ENCODE measurements at regions not wholly inside any gene's neighbourhood (a gene's known extent, or its start where the extent isn't known, plus 50 kb on each side); places are given as distances from the start of the nearest gene placed in this dataset.

DNA sequence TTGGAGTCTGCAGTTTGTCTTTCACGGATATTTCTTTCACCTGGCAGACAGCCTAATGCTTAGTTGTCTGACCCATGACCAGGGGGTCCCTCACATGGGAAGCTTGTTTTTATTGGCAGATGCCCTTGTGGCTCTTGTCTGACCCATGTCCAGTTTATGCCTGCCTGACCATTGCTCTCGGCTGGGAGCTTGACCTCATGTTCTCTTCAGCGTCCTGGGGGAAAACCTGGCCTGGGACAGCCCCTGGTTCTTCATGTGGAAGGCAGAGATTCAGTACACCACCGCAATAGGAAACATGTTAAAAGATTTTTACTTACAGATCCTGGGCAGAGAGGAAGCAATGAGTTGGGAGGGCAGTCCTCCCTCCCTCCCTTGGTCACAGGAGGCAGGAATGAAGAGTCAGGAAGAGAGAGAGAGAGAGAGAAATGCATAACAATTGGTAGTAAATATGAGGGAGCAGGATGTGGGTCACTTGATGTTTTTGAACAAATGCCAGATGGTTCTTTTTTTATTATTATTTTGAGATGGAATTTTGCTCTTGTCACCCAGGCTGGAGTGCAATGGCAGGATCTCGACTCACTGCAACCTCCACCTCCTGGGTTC is 302.7 kb upstream of the MYOCD start:
- Mint-ChIP-seq H3K9me3 (peaks cover 10% of the 10 kb centered on the region), H3K27me3 (no peaks in the 10 kb centered on the region), H3K4me3 (no peak overlapping the region), H3K27ac (no peak overlapping the region), H3K36me3 (peaks cover 5% of the 10 kb centered on the region), H3K4me1 (ENCODE audit: low read depth in 2 of 2) (no peaks in the 10 kb centered on the region)
- DNase-seq (ENCODE audit: low spot score), result no peak
- no peak for ATAC-seq

DNA sequence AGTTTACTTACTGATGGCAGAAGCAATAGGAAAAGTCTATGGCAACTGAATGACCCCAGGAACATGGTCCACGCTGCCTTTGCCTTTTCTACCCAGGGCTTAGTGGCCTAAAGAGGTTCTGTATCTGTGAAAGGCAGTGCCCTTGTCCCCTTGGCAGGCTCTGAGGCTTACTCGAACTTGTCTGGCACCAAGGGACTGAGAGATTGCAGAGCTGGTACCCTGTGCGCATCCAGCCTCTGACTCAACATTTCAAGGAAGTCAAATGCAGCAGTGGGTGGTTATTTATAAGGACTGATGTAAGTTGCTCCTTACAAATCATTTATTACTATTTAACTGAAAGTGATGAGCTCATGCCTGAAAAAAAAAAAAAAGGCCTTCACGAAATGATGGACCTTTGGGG is 299.9 kb upstream of the MYOCD start:
- peaks cover 5% of the 10 kb centered on the region for H3K36me3 Mint-ChIP-seq
- DNase-seq (ENCODE audit: low spot score) (no peak), ATAC-seq (no peak)
- H3K4me1 Mint-ChIP-seq (ENCODE audit: low read depth in 2 of 2), result no peaks in the 10 kb centered on the region
- no peak overlapping the region for H3K4me3 Mint-ChIP-seq
- no peaks in the 10 kb centered on the region for H3K27me3 Mint-ChIP-seq
- peaks cover 12% of the 10 kb centered on the region for H3K9me3 Mint-ChIP-seq
- no peak overlapping the region for H3K27ac Mint-ChIP-seq

DNA sequence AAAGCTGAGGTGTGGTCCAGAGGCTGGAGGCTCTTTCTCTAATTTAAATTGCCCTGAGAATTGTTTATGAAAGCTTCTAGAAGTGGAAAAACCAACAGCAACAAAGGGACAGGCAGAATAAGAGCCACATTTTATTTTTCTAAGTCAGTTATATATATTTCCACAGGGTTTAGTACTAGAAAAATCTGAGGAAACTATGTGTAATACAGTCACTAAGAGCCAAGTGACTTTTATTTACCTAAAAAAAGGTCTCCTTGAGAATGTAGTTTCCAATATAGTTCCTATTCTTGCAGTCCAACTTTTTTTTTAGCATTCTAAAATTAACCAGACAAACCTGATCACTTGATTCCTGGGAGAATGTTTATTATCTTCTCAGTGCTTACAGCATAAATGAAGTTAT is 296.6 kb upstream of the MYOCD start:
- no peak for DNase-seq (ENCODE audit: low spot score)
- Mint-ChIP-seq H3K36me3 (peaks cover 1% of the 10 kb centered on the region), H3K4me3 (no peak overlapping the region), H3K27me3 (no peaks in the 10 kb centered on the region), H3K27ac (no peak overlapping the region), H3K9me3 (peaks cover 17% of the 10 kb centered on the region), H3K4me1 (ENCODE audit: low read depth in 2 of 2) (no peaks in the 10 kb centered on the region)
- ATAC-seq, result no peak

DNA sequence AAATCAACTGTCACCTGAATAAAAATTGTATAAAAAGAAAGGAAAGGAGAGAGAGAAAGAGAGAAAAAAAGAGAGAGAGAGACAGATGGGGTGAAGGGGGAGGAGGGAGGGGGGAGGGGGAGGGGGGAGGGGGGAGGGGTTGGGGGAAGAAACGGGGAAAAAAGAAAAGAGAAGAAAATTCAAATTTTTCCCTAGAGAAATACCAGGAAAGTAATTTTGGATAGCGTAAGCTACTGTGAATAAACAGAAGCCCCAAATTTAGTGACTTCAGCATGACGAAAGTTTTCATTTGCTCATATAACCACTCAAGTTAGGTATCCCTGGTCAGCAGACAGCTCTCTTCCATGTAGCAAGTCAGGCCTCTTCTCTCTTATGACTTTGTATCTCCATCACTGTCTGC is 289.4 kb upstream of the MYOCD start:
- Mint-ChIP-seq H3K27me3 (no peaks in the 10 kb centered on the region), H3K9me3 (peaks cover 17% of the 10 kb centered on the region), H3K4me3 (no peak overlapping the region), H3K36me3 (no peaks in the 10 kb centered on the region), H3K4me1 (ENCODE audit: low read depth in 2 of 2) (no peaks in the 10 kb centered on the region), H3K27ac (no peak overlapping the region)
- no peak for ATAC-seq
- DNase-seq (ENCODE audit: low spot score), result no peak

DNA sequence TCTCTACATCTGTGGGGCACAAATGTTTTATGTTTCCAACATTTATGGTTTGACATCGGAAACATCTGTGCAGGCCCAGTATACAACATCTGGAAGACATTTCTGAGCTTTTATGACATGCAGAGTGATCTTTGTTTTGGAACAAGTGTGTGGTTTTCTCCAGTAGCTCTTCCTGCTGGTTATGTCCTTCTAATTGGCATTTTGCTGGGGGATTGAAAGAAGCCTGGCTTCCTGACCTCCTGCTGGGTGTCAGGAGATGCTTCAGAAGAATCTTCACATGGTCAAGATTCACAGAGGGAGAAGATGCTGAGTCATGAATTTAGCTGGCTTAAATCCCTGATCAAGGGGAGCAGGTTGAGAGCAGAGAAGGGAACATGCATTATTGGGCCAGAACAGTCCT is 279.5 kb upstream of the MYOCD start:
- ATAC-seq (no peak), DNase-seq (ENCODE audit: low spot score) (no peak)
- Mint-ChIP-seq H3K27ac (no peak overlapping the region), H3K9me3 (peaks cover 3% of the 10 kb centered on the region), H3K4me1 (ENCODE audit: low read depth in 2 of 2) (no peaks in the 10 kb centered on the region), H3K27me3 (no peaks in the 10 kb centered on the region), H3K36me3 (no peaks in the 10 kb centered on the region), H3K4me3 (no peak overlapping the region)

DNA sequence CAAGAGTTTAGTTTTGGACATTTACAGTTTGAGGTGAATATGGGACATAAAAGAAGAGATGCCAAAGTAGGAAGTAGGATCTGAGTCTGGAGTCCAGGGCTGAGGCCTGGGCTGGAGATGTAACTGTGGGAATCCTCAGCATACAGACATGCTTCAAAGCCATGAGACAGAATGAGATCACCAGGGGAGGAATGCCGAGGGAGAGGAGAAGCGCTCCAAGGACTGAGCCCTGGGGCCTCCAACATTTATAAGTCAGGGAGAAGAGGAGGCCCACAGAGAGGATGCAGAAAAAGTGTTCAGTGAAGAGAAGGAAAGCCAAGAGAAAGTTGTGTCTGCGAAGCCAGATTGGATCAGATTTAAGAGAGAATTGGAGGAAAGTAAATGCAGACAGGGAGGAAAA is 277.5 kb upstream of the MYOCD start:
- H3K27ac Mint-ChIP-seq, result no peak overlapping the region
- no peaks in the 10 kb centered on the region for H3K36me3 Mint-ChIP-seq
- no peak for ATAC-seq
- no peak overlapping the region for H3K4me3 Mint-ChIP-seq
- H3K4me1 Mint-ChIP-seq (ENCODE audit: low read depth in 2 of 2), result no peaks in the 10 kb centered on the region
- no peaks in the 10 kb centered on the region for H3K27me3 Mint-ChIP-seq
- no peak for DNase-seq (ENCODE audit: low spot score)
- H3K9me3 Mint-ChIP-seq, result no peaks in the 10 kb centered on the region

DNA sequence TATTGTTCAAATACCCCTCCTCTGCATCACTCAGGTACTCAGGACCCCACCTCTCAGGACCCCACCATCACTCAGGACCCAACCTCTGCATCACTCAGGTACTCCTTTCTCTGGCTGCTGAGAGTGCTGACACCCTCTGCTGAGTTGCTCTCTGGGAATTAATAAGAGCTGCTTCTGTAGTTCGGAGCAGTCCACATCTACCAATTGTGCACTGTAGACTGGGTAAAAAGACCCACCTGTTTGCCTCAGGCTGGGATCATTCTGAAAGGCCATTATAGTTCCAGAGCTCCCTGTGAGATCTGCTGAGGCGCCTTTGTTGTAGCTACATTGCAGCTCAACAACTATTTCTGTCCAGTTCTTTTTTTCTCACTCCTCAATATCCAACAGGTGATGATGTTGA is 276.3 kb upstream of the MYOCD start:
- no peak overlapping the region for H3K27ac Mint-ChIP-seq
- ATAC-seq, result no peak
- H3K4me3 Mint-ChIP-seq, result no peak overlapping the region
- H3K36me3 Mint-ChIP-seq, result no peaks in the 10 kb centered on the region
- no peaks in the 10 kb centered on the region for H3K4me1 Mint-ChIP-seq (ENCODE audit: low read depth in 2 of 2)
- DNase-seq (ENCODE audit: low spot score), result no peak
- H3K9me3 Mint-ChIP-seq, result peaks cover 4% of the 10 kb centered on the region
- no peaks in the 10 kb centered on the region for H3K27me3 Mint-ChIP-seq

DNA sequence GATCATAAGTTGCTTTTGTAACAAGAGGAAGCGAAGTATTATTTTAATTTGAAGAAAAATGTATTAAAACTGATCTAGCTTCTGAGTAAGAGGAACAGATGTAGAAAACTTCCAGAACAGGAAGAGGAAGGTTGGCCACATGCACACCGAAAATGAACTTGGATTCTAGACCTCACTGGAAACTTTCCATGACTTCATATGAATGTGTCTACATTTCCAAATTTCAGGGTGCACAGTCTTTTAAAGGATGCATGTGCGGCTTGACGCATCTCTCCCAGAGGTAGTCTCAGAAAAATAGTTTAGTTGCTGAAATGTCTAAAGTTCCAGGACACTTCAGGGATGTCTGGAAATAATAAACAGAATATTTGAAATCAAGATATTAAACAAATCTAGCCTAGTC is 275.1 kb upstream of the MYOCD start:
- Mint-ChIP-seq H3K9me3 (peaks cover 4% of the 10 kb centered on the region), H3K27ac (no peak overlapping the region), H3K36me3 (no peaks in the 10 kb centered on the region), H3K27me3 (no peaks in the 10 kb centered on the region), H3K4me3 (no peak overlapping the region), H3K4me1 (ENCODE audit: low read depth in 2 of 2) (no peaks in the 10 kb centered on the region)
- no peak for ATAC-seq
- DNase-seq (ENCODE audit: low spot score), result no peak

DNA sequence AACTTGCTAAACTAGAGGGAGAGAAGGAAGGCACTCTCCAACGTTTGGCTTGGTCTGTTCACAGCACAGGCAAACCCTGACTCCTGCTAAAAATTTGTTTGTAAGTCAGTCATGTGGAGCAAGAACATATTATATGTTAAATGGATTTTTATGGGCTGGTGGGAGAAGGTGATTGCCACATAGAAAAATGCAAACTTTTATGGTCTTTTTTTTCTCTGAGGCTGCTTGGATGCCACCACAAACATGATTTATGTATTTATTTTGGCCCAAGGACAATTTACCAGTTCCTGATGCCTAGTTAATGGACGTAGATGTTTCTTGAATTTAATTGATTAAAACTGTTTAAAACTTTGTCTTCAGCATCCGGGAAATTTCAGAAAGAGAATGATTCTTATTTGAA is 274.2 kb upstream of the MYOCD start:
- Mint-ChIP-seq H3K27ac (no peak overlapping the region), H3K36me3 (no peaks in the 10 kb centered on the region), H3K9me3 (peaks cover 7% of the 10 kb centered on the region), H3K4me1 (ENCODE audit: low read depth in 2 of 2) (no peaks in the 10 kb centered on the region), H3K27me3 (no peaks in the 10 kb centered on the region), H3K4me3 (no peak overlapping the region)
- no peak for ATAC-seq
- no peak for DNase-seq (ENCODE audit: low spot score)

DNA sequence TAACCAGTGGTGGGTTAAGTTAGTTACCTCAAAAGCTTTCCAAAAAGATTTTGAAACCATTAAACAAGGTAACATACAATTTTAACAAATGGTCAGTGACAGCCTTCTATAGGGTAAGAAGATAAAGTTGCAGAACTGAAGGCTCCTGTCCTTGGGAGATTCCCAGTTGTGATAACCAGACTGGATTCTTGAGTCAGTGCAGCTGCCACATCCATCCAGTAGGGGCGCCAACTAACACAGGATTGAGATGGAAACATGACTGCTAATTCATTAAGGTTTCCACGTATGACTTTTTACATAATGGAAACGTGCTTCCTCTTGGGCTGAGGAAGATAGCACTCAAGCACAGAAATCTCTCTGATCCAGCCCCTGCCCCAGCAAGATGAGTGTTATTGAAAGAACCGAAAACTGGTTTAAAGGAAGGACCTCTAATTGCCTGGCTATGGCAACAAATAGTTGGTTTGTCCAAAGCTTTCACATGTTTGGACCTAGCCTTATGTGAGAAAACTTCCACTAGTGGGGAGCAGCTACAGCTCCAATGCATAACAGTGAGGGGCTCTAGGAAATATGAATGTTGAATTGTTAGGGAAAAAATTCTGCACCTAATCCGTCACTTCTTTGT is 269.8 kb upstream of the MYOCD start:
- ATAC-seq (no peak), DNase-seq (ENCODE audit: low spot score) (no peak)
- Mint-ChIP-seq H3K4me3 (no peak overlapping the region), H3K27me3 (no peaks in the 10 kb centered on the region), H3K4me1 (ENCODE audit: low read depth in 2 of 2) (no peaks in the 10 kb centered on the region), H3K36me3 (no peaks in the 10 kb centered on the region), H3K27ac (no peak overlapping the region), H3K9me3 (peaks cover 10% of the 10 kb centered on the region)

DNA sequence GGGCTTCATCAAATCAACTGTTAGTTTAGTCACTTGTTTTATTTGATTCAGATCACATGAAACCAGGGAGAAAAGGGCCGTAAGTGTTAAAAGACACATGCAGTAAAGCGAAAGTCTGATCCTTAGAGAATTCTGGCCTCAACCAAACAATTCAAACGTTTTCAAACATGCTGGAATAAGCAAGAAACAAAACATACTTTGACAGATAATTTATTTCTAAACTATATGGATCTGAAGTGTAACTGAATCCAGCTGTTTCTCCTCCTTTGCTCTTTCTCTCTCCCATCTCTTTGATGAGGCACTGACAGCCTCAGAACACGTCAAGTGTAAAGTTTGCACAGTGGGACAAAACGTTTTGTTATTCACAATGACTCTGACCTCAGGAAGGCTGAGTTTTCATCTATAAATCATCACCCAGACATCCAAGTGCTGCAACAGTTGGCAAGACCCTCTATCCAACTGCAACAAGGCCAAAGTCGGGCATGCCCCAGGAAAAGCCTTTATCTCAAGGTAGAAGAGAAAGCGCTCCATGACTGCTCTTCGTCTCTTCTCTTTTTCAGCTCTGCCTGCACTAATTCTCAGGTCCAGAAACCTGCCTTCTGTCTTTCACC is 267.1 kb upstream of the MYOCD start:
- Mint-ChIP-seq H3K4me1 (ENCODE audit: low read depth in 2 of 2) (no peaks in the 10 kb centered on the region), H3K9me3 (peaks cover 10% of the 10 kb centered on the region), H3K27me3 (no peaks in the 10 kb centered on the region), H3K4me3 (no peak overlapping the region), H3K36me3 (no peaks in the 10 kb centered on the region), H3K27ac (no peak overlapping the region)
- no peak for DNase-seq (ENCODE audit: low spot score)
- no peak for ATAC-seq

DNA sequence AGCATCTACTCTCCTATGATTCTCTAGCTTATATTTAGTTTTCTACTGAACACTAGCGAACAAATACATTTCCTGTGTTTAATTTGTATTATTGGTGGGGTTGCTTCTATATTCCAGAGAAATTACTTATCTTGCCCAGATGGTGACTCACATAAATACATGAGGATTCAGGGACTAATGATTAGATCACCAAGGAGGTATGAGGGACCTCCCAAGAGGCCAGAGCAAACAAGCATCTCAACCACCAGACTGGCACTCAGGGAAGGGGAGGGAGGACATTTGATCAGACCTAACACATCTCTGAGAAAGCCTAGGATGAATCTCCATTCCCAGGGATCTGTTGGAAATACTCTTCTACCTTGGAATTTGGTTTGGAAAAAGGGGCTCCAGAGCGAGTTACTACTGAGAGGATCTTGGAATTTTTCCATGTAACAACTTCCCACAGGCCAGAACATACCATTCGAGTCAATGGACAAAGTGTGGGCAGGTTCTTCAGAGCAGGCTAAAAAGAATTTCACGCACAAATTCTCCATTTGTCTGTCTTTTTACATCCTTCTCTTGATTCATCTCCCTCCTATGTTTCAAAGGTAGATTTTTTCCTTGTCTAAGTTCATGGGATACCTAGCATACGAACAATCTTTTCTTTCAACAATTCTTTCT is 262.6 kb upstream of the MYOCD start:
- Mint-ChIP-seq H3K9me3 (peaks cover 9% of the 10 kb centered on the region), H3K27me3 (no peaks in the 10 kb centered on the region), H3K36me3 (no peaks in the 10 kb centered on the region), H3K4me3 (no peak overlapping the region), H3K4me1 (ENCODE audit: low read depth in 2 of 2) (no peaks in the 10 kb centered on the region), H3K27ac (no peak overlapping the region)
- no peak for ATAC-seq
- DNase-seq (ENCODE audit: low spot score), result no peak

DNA sequence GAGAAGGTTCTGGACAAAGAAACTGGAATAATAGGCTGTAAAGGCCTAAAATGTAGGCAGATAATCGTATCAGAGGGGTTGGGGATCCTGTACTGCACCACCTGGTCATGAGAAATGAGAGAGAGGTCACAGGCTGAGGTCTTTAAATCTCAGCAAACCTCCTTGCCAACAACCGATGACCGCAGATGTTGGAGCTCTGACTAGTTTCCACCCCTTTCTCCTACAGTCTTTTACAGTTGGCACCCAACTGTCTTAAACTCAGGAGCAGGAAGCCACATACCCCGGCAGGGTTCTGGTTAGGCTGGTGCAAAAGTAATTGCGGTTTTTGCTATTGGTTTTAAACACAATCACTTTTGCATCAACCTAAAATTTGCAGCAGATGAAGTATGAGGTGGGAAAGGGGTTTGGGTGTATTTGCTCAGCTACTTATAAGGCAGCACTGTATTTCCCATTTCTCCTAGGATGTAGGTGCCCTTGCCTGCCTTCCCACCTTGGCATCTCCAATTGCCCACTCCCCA is 261.8 kb upstream of the MYOCD start:
- no peaks in the 10 kb centered on the region for H3K36me3 Mint-ChIP-seq
- H3K9me3 Mint-ChIP-seq, result peaks cover 9% of the 10 kb centered on the region
- no peak for DNase-seq (ENCODE audit: low spot score)
- ATAC-seq, result no peak
- H3K27me3 Mint-ChIP-seq, result no peaks in the 10 kb centered on the region
- no peaks in the 10 kb centered on the region for H3K4me1 Mint-ChIP-seq (ENCODE audit: low read depth in 2 of 2)
- no peak overlapping the region for H3K4me3 Mint-ChIP-seq
- H3K27ac Mint-ChIP-seq, result no peak overlapping the region

DNA sequence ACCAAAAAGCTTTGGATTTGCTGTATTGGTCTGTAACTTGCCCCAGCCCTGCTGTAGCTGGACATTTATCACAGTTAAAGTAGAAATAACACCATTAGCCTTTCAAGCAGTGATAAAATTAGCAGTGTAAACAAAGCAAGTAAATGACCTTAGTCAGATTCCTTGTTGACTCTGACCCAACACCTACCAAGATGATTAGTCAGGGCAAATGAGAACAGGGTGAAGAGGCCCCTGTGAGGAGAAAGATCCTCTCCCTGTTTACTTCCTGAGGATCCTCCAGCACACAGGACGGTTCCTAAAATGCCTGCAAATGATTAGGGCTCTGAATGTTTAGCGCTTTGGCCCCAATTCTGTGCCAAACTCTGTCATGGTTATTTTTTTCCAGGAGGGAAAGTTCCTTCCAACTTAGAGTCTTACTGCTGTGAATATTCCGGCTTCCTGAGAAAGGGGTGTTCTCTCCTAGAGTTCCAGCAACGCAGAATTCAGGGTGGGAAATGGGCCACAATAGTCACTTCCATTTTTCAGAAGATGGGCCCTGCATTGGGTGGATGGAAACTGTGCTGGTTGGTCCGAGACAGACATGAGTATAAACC is 259.0 kb upstream of the MYOCD start:
- Mint-ChIP-seq H3K4me3 (no peak overlapping the region), H3K27me3 (no peaks in the 10 kb centered on the region), H3K27ac (no peak overlapping the region), H3K36me3 (no peaks in the 10 kb centered on the region), H3K4me1 (ENCODE audit: low read depth in 2 of 2) (no peaks in the 10 kb centered on the region), H3K9me3 (peaks cover 6% of the 10 kb centered on the region)
- DNase-seq (ENCODE audit: low spot score) (no peak), ATAC-seq (no peak)

All from natural killer cell treated with Interleukin-12 subunit alpha and Interleukin-12 subunit beta and Interleukin-15 and Interleukin-18, amount 100 ng/mL, for 72 hours (primary cell).